ENCODE measurements at regions not wholly inside any gene's neighbourhood (a gene's known extent, or its start where the extent isn't known, plus 50 kb on each side); places are given as distances from the start of the nearest gene placed in this dataset.

DNA sequence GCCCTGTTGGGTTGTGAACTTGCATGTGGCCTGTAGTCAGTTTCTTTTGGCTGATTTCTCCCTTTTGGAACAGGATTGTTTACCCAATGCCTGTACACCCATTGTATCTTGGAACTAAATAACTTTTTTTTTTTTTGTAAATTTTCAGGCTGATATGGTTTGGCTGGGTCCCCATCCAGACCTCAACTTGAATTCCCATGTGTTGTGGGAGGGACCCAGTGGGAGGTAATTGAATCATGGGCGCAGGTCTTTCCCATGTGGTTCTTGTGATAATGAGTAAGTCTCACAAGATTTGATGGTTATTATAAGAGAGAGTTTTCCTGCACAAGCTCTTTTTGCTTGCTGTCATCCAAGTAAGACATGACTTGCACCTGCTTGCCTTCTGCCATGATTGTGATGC lies 253.8 kb upstream of the GBE1 start:
- TF ChIP-seq EZH2 (IDR thresholded peaks at IDR 0.05; ENCODE audit: insufficient read depth, poor library complexity, severe bottlenecking) (no peak), EZH2phosphoT487 (IDR thresholded peaks at IDR 0.05; ENCODE audit: insufficient read depth, low read depth) (no peak)
